GM21423 (cell line): ENCODE measurements at regions not wholly inside any gene's neighbourhood (a gene's known extent, or its start where the extent isn't known, plus 50 kb on each side); places are given as distances from the start of the nearest gene placed in this dataset.
A peak's percentile ranks its signal among the peaks of the same experiment; 100 is the strongest.
"Not testable (repeated sequence)": the region's sequence is repeated elsewhere in the genome, so short reads cannot be mapped to it uniquely, and the experiment has no call there.

Source experiments
- ATAC-seq: cut with Tn5 transposase; IDR thresholded peaks from one replicate; pipeline ENCODE4 v1.9.1; 2021; ENCODE audit warnings: mild to moderate bottlenecking, moderate library complexity; ENCODE audit not compliant: unreplicated experiment

DNA sequence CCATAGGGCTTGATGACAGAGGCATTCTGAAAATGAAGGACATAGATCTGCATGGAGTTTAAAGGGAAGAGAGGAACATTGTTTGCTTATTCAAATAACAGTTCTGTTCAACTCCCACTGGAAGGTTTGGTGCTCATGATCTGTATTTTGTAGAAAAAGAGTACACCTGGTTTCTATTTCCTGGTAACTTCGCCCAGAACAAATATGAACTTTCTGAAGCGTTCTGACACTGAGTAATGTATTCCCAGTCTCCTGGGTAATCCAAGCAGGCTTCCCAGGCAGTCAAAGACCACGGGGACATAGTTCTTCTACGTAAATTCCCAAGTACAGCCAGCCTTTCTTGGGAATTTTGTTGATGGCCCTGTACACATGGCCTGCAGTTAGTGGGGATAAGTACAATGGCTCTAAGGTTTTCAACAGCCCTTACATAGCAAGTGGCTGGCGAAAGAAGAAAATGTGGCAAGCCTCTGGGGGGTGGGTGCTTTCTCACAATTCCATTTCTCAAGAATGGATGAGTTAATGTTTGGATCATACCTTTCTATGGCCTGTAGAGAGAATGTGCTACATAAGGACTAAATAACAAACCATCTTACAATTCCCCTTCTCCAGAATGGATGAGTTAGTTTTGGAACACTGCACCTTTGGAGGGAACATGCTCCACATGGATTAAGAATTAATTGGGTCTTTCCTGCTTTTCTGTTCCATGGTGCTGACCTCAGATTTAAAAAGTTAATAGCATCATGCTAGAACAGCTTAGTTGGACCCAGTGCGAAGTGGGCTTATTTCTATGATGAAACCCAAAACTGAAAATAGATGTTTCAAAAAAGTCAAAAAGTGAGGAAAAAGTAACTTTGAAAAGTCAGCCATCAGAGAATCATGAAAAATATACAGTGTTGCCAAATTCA is 52.7 kb downstream of the COL6A6 start:
- ATAC-seq: no peak

DNA sequence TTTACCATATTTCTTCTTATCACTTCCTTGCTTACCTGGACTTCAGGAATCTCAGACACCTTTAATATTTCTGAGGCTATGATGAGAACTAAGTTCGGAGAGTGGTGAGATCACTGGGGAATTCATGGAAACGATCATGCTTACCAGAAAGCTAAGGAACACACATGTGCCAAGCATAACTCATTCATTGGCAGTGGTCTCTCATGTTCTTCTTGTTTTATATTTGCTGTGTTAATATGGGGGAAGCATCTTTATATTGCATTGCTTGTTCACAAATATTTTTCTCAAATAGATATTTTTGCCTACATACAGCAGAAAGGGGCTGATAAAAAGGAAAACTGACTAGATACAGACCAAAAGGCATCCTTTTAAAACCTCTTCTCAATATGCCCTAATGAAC is 55.8 kb downstream of the COL6A6 start:
- no peak for ATAC-seq

DNA sequence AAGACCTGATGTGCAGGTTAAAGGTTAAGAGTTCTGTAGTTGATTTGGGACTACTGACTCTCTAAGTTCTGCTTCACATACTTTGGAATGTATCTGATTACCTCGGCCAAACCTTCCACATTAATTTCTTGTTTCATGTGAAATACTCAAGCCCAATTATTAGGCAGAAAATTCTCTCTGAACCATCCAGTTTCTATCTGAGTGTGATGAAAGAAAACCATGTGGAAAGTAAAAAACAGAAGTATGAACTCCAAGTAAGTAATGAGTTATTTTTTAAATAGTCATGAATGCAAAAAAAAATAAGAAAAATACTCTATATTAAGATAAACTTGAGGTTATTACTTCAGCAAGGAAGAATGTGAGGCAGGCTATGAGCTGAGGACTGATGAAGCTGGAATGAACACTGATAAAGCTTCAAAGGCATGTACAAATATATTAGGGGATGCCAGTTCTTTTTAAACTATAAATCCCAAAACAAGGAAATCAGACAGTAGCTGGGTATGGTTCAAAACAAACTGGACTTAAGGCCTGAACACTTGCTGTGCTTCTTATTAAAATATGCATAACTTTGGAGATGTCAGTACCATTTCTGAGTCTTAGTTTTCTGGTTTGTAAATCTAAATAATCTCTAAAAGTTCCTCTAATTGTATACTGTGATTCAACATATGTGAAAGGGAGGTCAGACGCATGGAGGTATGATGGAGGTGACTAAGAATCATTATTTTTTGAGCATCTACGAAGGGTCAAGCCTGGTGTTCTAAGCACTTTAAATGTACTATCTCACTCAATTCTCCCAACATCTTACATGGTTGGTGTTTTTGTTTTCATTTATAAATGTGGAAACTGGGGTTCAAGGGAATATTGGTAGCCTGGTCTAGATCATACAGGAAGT is 59.6 kb downstream of the COL6A6 start:
- ATAC-seq: no peak

DNA sequence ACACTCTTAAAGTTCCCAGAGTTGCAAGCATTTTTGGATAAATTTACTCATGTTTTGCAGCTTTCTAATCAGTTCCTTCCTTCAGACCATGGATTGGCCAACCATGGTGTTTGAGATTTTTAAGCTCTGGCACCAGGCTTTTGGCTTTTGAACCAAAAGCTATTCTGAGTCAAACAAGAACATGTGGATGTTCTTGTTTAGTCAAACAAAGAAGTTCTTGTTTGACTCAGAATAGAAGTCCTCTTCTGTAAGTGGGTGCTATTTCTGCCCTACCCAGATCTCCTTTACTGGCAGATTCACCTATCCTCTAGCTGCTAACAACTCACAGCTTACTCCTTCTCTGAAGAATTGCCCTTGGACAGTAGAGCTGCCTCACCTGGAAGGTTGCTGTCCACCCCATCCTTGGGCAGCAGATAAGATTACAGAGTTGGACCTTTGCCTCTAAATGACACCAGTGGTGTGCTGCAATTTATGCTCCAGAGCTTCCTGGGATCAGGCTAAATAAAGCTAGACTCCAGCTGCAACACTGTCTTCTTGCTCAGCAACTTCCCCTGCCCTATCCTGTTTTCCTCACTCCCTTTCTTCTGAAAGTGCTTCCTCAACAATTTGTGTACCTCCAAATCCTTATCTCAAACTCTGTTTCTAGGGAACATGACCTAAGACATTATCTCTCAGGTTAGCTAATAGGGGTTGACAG is 65.6 kb downstream of the COL6A6 start:
- peak; percentile 74 for ATAC-seq

DNA sequence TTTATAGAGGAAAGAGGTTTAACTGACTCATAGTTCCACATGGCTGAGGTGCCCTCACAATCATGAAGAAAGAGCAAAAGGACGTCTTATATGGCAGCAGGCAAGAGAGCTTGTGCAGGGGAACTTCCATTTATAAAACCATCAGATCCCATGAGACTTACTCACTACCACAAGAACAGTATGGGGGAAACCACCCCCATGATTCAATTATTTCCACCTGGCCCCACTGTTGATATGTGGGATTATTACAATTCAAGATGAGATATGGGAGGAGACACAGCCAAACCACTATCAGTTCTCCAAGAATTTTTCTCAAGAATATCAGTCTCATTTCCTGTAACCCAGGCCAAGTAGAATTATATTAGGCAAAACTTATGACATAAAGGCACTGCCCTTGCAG is 77.8 kb downstream of the COL6A6 start:
- not testable (repeated sequence) for ATAC-seq

DNA sequence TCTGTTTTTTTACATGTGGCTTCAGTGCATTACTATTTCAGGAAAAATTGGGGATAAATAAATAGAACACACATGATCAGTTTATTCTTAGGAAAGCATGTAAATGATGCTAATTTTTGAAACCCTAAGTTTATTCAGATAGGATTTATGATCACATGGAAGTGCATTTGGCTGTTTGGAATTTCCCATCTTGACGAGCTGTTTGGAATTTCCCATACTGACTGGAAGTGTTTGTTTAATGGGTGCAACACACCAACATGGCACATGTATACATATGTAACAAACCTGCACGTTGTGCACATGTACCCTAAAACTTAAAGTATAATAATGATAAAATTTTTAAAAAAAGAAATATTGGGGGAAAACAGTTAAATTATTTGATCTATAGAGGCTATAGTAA is 79.5 kb downstream of the COL6A6 start:
- no peak for ATAC-seq

DNA sequence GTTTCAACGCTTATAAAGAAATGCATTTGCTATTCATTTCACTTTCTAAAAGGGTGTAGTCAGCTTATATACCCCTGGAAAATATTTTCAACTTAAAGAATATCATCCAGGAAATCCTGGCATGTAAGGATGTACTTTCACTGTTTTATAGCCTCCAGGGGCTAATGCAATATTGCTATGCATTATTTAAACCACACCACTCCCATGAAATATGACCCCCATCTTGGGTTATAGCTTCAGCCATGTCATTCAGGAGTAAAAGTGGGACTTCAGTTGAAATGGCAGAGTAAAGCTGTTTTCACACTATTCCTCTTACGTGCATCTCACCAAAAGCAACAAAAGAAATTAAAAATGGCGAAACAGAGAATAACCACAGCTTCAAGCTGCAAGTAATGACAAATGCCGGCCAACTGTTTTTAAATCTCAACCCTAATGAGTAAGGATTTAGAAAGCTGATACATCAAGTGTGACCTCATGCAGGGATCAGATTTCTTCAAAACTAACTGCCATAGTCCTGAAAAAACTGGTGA is 84.5 kb downstream of the COL6A6 start:
- no peak for ATAC-seq

DNA sequence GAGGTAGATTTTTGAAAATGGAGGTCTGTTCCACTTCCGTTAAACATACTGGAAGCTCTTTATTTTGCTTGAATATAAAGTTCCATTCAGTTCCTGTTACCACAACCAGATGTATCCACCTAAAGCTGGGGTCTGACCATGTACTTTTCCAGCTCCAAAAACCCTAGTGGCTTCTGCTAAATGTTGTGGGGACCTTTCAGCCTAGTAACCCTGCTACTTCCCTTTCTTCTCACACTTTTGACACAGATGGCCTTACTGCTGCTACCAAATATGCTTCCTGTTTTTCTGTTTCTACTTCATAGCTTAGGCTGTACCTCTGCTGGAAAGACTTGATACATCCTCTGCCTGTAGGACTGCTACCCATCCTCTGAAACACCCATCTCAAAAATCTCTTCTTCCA is 87.8 kb downstream of the COL6A6 start:
- ATAC-seq: no peak

DNA sequence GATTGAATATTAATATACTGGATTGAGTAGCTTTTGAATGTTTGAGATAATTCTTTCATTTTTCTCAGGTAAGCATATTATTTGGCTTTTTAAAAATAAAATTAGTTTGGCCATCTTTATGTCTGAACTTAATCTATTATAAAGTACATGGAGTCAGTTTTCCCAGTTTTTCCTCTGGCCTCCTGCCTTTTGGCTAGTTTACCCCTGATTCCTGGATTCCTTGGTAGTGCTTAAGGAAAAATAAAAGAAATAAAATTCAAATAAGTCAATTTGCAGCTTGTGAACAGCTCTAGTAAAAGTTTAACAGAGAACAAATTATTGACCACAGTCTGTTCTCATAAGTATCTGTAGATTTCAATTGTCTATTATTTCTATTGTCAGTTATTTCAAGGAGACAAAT is 89.4 kb downstream of the COL6A6 start:
- no peak for ATAC-seq

DNA sequence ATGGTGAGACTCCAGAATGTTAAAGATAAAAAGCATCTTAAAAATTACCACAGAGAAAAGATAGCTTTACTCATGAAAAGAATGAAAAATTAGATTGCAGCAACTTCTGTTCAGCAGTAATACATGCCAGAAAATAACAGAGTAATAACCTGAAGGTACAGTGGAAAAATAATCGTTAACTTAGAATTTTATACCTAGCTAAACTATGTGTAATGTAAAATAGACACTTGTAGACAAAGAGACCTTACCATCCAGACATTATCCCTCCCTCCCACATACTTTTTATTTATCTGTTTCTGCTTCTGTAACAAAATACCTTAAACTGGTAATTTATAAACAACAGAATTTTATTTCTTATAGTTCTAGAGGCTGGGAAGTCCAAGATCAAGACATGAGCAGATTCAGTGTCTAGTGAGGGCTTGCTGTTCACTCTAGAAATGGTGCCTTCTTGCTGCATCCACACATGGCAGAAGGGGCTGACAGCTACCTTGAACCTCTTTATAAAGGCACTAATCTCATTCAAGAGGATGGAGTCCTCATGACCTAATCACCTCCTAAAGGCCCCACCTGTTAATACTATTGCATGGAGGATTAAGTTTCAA is 90.7 kb downstream of the COL6A6 start:
- no peak for ATAC-seq

DNA sequence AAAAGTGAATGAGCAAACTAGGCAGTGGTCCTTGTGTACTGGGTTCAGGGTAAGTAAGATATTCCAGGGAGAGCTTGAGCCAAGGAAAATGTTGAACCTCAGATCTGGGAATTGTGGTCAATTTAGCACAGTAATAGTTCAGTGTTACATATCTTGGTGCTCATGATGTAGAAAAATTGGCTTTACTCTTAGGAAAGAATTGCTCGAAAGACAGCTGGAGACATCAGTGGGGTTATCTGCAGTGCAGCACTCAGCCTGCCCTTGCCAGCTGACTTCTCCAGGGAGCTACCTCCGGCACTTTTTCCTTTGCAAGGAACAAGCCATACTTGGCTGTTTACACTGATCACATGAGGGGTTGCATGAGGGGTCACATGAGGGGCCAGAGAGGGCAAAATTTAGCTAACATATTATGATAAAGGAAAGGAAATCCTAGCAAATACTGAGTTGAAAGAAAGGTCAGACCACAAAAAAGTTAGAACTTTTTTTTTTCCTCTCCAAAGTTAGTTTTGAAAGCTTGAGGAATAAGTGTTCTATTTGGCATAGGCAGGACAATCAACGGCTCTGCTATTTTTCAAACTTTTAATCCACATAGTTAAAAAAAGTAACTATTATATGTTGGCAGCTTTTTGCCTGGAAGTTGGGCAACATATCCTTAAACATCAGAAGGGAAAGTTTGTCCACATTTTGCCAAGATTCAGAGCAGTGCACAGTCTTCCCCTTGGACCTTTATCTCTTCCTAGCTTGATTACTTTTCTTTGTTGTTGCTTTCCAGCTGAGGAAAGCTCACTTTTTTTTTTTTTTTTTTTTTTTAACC is 92.4 kb downstream of the COL6A6 start:
- ATAC-seq: no peak

DNA sequence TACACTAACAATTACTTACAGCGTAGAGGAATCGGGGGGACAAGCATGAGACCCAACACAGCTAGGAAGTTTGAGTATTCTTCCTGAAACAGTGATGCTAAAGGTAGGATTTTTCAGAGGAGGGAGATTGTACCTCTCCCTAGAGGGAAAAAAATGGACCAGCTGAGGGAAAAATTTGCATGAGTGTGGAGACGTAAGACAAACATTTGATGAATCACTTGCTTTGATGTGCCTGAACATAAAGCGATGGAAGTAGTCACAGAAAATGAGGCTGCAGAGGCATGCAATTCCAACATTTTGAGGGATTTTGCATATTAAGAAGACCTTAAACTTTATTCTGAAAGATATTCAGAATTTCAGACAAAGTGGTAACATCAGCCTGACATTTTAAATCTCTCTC is 102.2 kb downstream of the COL6A6 start:
- no peak for ATAC-seq

DNA sequence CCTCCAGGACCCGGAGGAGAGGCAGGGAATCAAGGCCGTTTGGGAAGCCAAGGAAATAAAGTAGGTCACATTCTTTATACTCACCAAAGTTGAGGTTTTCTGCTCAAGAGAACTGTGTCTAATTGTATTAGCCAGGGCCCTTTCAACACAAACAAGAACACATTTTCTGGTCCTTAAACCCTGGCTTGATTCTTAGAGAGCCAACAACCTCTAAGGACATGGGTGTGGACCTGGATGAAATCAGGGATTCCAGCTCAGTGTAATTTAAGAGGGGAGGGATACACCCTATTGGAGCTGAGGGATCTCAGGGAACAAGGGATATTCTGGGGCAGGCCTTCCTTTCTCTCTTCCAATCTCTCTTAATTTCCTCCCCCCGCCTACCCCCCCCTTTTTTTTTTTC is 104.8 kb downstream of the COL6A6 start:
- ATAC-seq: no peak

DNA sequence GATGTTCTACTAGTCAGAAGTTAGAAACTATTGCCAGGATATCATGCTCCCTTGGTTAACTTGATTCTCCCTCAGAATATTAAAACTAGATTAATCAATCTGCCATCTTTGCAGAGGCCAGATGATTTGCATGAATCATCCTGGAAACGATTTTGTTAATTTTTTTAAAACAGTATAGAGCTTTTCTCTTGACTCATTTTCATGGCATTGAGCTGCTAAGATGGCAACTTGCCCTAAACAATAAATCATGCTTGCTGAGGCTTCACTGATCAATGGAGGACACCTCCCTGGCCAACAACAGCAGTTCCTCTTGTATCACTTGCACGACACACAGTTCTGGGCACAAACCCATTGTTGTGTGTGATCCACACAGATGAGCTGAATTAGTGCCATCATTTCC is 109.1 kb downstream of the COL6A6 start:
- no peak for ATAC-seq

DNA sequence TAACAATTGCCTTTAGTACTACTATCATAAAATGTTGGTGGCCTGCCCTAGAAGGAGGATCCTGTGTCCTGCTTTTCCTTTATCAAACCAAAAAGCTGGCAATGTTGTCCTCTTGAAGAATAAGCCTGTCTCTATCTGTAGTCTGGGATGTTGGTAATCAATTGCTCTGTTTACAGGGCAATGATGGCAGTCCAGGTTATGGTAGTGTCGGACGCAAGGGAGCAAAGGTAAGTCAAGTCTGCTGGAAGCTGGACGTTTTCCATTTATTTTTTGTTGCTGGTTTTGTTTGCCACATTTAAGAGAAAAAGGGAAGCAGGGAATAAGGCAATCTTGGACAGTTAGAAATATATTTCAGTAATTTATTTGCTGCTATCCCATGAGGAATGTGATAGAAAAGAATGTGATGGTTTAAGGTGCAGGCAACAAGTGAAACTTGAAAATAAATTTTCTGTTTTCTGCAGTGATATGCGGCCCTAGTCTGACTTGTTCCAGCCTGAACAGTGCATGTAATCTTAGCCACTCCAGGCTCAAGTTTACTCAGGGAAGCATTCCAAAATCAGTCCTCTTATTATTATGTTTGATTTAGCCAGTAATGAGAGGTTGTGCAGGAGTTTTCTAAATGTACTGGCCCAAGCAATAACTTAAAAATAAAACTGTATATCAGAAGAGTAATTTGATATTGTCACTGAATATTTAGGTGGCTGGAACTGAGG is 110.3 kb downstream of the COL6A6 start:
- ATAC-seq: no peak

DNA sequence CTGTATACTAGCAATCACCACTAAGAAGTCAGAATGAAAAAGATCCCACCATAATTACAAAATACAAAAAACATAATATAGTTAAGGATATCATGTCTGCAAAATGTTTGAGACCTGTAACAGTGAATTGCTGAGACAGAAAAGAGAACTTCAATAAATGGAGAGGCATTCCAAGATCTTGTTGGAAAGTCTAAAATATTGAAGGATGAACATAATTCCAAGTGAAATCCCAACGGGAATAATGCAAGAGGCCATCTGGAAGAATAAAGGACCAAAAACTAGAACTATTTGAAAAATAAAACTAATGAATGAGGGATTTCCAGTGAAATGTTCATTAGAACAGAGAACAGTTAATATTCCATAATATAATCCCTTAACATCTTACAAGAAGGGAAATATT is 110.9 kb downstream of the COL6A6 start:
- ATAC-seq: no peak
